Endometrial microvascular endothelial cells (primary cell): ENCODE measurements at regions not wholly inside any gene's neighbourhood (a gene's known extent, or its start where the extent isn't known, plus 50 kb on each side); places are given as distances from the start of the nearest gene placed in this dataset.

Experiments used
- in situ Hi-C: cut with HindIII; loops from 2 replicates; pipeline ENCODE4 v1.10.0; 2017; ENCODE audit warnings: low sequenced_read_pairs, low pct_unique_long_range_greater_than_20kb; ENCODE audit errors: inconsistent ontology term

DNA sequence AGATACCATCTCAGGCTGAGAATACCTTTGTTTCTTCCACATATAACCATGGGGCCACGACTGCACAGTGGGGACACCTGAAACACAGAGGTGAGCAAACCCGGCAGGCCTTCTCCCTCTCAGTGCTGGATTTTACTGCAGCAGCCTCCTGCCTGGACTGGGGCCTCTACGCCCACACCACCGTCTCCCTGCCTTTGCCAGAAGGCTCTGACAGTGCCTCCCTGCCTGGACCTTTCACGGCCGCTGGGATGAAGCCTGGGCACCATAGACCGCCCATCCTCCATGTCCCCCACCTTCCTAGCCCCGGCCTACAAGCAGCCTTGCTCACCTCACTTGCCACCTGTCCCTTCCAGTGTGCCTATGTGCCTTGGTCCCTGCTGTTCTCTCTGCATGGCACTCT lies 214.3 kb downstream of the NFKBIZ start:
- in situ Hi-C loops, result no loop called here

DNA sequence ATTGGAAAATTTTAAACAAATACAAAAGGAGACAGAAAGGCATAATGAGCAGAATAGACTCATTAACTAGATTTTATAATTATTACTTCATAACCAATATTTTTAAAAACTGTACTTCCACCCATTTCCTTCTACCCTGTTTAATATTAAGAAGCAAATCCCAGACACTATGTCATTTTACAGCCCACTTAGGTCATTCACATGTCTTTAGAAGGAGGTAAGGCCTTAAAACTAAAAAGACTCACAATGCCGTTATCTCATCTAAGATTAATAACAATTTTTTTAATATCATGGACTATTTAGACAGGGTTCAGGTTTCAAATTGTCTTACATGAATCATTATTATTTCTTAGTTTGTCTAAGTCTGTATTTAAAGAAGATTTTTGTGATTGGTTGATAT lies 217.2 kb downstream of the NFKBIZ start:
- in situ Hi-C loops, result no loop called here

DNA sequence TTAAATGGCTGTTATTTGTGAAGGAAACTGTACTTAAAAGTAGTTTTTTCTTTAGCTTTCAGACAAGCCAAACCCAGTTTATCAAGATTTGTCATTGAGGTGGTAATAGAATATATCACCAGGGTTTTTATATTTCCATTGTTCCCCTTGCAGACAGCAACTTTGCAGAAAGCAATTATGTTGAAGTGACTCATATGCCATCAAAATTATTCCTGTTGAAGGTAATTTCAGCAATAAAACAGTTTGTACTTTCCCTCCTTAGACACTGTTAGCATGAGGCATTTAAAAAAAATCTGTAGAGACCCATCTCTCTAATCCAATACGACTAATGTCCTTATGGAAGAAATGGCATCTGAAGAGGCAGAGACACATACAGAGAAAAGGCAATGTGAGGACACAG lies 219.0 kb downstream of the NFKBIZ start:
- in situ Hi-C loops, result no loop called here

DNA sequence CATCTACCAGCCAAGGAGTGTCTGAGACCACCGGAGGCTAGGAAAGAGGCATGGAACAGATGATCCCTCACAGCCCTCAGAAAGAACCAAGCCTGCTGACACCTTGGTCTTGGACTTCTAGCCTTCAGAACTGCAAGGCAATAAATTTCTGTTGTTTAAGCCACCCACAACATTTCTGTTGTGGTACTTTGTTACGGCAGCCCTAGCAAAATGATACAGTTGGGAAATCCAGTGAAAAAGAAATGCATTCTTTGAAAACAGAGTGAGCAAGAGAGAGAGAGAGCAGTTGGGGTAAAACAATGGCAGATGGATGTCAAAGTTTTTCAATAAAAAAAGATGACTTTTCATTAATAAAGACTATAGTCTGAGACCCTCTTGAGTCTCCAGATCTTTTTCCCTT lies 219.4 kb downstream of the NFKBIZ start:
- in situ Hi-C loops, result no loop called here

DNA sequence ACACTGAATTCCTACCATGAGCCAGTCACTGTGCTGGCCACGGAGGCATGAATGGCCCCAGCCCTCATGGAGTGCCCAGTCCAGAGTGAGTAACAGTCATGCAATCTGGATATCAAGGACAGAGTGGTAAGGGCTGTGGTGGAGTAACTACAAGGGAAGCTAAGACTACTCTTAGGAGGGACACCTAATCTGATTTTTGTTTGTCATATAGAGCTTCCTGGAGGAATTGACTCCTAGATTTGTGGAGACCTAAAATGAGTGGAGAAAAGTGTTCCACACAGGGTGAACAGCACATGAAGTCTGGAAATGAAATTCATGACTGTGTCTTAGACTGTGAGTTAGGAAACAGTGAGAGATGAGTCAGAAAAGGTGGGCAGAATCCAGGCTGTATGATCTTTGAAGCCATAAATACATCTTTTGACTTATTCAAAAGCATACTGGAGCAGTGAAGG lies 219.9 kb downstream of the NFKBIZ start:
- in situ Hi-C loops, result no loop called here

DNA sequence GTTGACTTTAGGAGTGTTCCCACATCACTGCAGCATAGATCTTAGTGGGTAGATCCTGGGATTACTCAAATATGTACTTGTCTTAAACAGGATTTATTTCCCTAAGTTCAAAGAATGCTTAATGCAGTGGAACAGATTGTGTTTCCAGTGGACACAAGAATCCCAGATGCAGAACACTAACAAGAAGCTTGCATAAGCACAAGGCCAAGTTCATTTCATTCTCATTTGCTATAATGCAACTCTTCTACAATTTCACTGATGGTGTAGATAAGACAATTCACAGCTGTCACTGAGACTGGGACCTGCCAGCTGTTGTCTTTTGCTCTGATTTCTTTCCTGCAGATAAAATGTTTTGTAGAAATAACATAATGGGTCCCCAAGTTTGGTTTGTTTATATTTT lies 225.6 kb downstream of the NFKBIZ start:
- in situ Hi-C loops, result no loop called here

DNA sequence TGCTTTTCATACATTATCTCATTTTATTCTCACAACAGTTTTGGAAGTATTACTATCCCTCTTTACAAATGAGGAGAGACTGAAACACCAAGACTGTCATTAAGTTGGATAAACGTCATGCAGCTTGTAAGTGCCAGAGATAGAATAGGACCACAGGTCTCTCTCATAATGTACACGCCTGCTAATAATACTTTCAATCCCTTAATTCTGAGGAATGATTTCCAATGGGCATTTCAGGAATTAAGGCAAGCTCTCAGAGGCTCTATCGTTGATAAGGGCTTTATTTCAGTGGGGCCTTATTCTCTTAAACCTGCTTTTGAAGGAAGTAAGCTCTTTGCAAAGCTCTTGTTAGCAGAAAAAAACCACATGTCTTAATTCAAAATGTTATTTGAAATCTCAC lies 229.1 kb downstream of the NFKBIZ start:
- in situ Hi-C loops, result no loop called here

DNA sequence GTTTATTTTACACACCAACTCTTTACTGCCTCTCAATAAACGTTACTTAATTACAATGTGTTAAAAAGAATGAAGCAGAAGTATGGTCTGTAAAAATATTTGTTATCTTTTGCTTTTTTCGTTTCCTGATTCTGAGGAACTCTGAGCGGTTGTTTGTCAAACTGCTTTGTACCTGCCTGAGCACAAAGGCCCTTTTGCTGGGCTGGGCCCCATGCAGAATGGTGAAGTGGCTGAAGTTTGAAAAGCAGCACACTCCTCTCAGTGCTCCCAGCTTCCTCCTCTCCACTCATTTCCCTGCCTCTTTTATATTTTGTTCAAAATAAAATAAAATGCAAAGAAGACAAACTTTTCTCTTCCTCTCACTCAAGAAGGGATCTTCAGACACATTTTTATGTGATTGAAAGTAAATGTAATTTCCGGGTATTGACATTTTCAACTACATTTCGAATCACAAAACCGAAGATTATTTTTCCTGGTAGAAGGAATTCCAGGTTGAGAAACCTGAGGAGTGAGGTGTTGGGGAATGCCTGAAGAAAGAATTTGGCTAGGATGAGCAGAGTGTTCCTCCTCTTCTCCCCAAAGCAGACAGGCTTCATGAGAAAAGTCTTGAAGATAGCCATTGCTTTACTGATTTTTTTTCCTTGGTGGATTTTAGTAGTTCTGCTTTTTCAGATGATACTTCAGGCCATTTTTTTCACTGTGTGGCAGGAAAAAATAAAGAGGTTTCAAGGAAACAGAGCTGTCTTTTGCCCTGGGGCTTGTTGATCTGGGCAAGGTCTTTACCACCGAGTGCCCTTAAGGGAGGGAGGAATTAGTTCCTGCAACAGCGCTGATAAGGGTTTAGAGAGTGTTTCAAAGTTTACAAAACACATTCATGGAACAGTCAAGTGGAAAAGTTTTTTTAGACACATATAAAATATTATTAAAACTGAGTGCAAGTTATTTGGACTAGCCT lies 229.8 kb downstream of the NFKBIZ start:
- in situ Hi-C loops, result no loop called here

DNA sequence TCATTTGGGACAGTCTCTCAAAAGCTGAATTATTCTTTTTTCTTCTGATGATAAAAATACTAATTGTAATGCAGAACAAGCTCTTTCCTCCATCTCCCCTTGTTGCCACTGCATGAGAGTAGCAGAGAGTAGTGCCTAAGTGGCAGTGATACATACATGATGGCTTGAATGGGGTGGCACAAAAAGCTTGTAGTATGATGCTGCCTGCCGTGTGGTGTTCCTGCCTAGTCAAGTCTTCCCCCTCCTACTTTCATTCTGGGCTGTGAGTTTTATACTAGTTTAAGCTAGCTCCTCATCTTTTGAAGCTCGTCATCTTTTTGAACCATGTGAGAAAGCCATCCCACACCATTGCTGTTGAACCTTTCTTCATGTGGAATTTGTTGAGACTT lies 230.5 kb downstream of the NFKBIZ start:
- in situ Hi-C loops, result no loop called here

DNA sequence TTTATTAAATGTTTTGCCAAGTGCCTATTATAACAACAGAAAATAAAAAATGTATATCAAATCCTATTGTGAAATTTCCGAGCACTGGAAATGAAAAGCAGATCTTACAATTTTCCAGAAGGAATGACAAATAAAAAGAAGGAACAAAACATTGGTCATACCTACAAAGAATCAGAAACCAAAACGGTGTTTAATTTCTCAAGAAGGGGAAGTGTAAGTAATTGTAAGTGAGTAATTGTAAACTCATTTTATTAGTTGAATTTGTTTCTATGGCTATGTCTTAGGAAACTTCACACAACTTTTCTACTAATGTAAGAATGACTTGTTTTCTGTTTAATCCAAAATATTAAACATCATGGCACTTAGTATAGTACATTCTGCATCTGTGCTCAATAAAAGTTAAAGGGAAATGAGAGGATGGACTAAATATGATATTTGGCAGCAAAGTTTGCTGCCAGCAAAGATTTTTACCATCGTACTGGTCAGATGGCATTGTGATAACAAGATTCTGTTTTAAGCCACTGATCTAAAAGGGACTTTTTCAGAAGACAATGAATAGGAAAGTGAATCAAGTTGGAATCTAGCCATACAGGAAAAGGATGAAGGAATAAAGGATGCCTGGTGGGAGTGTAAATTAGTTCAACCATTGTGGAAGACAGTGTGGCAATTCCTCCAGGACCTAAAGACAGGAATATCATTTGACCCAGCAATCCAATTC lies 232.4 kb downstream of the NFKBIZ start:
- in situ Hi-C loops, result no loop called here

DNA sequence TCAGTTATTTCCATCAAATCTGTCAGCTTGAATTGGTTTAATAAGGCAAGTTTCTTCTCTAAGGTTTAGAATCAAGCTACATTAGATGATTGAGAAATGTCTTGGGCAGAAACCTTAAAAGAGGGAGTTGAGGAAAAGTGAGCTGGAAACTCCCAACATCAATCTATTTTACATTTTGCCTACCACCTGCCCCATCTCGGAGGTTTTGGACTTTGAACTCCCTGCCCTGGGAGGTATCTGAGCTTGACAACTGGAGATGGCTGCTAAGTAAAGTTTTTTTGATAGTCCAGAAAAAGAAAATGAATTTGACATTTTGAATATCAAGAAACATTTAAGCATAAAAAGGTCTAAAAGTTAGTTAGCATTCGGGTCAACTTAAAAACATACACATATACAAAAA lies 234.2 kb downstream of the NFKBIZ start:
- in situ Hi-C loops, result no loop called here

DNA sequence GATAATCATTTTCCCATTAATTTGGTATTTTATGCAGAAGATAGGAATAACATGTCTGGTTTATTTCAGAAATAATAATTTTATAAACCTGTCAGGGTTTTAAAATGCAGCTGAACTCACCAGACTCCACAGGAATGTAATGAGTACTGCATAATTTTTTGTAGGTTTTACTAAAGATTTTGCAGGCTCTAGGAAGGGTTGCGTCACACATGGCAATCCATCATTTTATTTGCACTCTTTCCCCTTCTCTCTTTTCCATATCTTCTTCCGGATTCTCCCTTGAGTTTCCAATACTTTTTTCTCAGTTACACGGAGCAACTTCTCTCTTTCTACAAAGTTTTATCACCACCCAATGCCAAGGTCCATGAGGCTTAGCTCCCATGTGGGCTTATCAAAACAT lies 234.7 kb downstream of the NFKBIZ start:
- in situ Hi-C loops, result no loop called here

DNA sequence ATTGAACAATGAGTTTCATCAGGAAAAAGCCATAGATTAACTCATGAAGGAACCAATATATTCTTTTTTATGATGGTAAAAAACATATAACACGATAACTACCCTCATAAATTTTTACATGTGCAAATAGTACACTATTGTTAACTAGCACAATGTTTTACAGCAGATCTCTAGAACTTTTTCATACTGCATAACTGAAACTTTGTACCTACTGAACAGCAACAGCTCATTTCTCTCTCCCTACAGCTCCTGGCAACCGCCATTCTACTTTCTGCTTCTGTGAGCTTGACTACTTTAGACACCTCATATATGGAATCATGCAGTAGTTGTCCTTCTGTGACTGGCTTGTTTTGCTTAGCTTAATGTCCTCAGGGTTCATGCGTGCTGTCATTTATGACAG lies 235.4 kb downstream of the NFKBIZ start:
- in situ Hi-C loops, result no loop called here

DNA sequence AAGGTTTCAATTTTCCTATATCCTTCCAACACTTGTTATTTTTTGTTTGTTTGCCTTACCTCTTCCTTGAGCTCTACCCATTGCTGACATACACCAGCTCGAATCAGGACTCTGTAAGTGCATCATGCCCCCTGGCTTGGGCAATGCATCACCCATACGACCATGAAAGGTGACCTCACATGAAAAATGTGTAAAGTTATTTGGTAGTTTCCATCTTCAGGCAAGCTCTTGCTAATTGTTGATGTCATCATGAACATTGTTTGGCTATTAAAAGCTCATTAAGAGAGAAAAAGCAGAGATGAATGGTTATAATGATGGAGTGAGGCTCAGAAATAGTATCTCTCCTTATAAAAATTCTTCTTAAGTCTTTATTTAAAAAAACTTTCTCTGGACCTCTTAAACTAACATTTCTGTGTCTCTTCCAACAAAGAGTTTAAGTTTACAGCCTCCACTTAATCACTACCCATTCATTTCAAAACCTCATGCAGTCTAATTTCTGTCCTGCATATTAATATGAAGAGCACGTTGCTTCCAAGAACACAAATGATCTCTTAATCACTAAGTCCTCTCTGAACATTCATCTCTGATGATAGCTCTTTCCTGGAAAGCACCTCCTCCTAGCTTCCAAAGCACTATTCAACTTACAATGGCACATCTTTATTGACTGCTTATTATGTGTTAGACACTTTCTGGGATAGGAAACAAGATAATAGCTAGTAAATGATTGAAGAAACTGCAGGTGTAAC lies 236.3 kb downstream of the NFKBIZ start:
- in situ Hi-C loops, result no loop called here

DNA sequence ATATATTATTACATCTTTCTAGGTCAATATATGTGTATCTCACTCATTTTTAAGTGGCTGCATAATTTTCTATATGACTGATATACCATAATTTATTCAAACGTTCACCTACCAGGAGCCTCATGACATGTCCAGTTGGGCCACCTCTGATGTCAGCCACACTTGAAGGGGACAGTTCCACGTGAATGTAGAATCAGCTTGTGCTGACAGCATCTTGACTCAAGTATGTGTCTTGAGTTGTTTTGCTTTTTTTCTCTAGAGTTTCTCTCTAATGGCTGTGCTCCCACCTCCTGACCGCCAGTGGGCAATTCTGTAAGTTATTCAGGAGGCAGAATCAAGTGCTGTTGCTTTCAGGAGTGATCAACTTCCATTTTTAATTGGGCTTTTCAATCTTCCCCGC lies 237.9 kb downstream of the NFKBIZ start:
- in situ Hi-C loops, result no loop called here

DNA sequence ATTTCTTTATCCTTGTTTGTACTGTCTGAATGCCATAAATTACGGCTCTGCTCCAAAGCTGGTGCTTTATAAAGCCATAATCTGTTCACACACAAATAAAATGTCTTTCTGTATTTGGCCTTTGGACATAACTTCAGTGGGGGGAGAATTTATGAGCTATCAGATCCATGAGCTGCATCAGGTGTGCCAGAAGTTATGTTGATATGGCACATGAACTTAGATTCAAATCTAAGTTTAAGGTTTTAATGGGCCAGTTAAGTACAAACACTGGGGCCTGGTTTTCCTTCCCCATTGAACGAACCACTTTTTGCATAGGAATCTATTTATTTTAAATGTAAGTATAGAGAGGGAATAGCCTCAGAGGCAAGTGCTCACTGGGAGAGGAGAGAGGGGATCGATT lies 239.9 kb downstream of the NFKBIZ start:
- in situ Hi-C loops, result no loop called here

DNA sequence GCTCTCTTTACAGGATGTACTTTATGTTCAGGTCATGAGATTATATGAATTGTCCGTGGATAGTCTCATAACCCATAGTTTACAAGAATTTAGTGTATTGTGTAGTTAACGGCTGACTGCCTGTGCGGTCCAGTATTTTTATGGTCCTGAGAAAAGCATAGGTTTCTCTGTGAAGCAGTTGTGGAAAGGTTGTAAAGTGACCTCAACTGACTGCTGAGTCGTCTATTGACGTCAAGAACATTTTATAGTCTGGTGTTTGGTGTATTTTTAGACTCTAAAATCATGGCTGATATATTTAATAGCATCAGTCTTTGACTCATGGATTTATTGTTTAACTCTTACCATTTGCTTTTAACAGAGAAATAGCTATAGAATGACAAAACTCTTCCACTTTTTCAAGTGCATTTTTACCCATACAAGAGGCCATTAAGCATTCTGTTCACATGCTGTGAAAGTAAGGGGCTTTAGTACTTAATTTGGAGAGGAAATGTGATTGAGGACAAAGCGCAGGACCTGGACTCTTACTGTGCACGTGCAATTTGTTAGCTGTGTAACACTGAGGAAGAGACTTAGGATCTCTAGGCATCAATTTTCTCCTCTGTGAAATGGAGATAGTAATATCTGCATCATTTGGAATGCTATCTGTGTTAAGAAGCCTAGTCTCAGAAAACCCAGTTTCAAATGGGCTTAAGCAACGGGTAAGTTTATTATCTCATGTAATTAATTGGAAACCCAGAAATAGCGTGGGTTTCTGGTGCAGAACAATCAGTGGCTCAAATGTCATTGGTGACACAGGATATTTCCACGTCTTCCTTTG lies 240.8 kb downstream of the NFKBIZ start:
- in situ Hi-C loops, result no loop called here

DNA sequence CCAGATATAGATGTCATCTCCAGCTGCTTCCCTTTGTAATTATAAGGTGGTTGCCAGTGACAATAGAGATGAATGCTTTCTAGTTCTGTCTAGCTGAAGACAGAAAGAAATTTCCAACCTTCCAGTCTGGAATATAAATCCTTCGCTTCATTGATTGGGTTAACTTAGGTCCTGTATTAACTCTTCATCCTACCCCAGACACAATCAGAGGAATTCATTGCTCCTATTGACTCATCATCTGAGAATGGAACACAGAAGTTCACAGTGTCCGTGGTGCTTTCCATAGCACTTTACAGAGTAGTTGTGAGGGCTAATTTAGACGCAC lies 241.4 kb downstream of the NFKBIZ start:
- in situ Hi-C loops, result no loop called here

DNA sequence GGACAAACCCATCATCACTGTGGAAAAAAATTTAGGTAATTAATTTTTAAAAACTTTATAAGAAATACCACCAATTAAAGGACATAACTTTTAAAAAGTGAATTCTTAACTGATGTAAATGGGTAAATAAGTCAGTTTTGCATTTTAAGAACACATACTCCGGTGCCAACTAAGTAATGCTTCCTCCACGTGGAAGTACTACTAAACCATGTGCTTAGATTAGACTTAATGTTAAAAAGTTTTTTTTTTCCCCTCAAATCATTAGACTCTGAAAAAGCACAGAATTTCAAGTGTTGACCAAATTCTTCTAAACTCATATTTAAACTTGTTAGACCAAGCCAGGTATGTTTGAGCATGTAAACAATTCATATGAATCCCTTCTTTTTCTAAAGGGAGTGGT lies 242.0 kb downstream of the NFKBIZ start:
- in situ Hi-C loops, result no loop called here
